GM13976 (cell line): ENCODE measurements at regions not wholly inside any gene's neighbourhood (a gene's known extent, or its start where the extent isn't known, plus 50 kb on each side); places are given as distances from the start of the nearest gene placed in this dataset.
"Not testable (repeated sequence)": the region's sequence is repeated elsewhere in the genome, so short reads cannot be mapped to it uniquely, and the experiment has no call there.

ENCODE experiments used
- DNase-seq: peaks from one replicate; pipeline ENCODE4 v3.0.0; 2012; ENCODE audit warnings: low spot score
- in situ Hi-C: fragments of 300-500 bp; cut with MboI; formaldehyde crosslinking; loops from one replicate; pipeline ENCODE4 v1.12.0; 2022; ENCODE audit warnings: low sequenced_read_pairs, mixed read lengths, inconsistent platforms; ENCODE audit not compliant: unreplicated experiment
- TF ChIP-seq, protein P1 (sequence below): IDR thresholded peaks from 2 replicates; pipeline ENCODE4 v1.5.1; 2012; ENCODE audit warnings: borderline replicate concordance, mild to moderate bottlenecking; ENCODE audit not compliant: insufficient read depth; ENCODE audit errors: extremely low read depth, missing control alignments, control extremely low read depth

DNA sequence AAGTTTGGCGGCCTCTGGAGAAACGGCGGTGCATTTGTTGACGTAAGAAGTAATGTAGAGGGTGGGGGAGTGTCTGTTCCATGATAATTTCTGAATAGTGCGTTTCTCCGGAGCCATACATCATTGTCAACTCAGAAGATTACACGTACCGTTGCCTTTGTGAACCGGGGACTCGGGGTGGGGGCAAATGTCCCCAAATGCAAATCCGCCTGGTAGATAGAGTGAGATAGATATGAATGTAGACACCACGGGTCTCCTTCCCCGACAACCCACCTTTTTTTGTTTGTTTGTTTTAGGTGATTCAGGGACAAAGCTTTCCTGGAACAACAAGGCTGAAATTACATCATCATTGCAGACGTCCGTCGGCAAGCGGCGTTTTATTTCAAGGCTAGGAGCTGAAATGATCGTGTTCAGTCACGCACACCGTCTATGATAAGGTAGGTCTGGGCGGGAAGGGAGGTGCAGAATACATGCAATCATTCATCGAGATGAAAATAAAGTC lies 96.0 kb upstream of the PPP2R3B start:
- in situ Hi-C loops = no loop called here
- TF ChIP-seq, protein P1, sequence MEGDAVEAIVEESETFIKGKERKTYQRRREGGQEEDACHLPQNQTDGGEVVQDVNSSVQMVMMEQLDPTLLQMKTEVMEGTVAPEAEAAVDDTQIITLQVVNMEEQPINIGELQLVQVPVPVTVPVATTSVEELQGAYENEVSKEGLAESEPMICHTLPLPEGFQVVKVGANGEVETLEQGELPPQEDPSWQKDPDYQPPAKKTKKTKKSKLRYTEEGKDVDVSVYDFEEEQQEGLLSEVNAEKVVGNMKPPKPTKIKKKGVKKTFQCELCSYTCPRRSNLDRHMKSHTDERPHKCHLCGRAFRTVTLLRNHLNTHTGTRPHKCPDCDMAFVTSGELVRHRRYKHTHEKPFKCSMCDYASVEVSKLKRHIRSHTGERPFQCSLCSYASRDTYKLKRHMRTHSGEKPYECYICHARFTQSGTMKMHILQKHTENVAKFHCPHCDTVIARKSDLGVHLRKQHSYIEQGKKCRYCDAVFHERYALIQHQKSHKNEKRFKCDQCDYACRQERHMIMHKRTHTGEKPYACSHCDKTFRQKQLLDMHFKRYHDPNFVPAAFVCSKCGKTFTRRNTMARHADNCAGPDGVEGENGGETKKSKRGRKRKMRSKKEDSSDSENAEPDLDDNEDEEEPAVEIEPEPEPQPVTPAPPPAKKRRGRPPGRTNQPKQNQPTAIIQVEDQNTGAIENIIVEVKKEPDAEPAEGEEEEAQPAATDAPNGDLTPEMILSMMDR = no peak
- DNase-seq = no peak

DNA sequence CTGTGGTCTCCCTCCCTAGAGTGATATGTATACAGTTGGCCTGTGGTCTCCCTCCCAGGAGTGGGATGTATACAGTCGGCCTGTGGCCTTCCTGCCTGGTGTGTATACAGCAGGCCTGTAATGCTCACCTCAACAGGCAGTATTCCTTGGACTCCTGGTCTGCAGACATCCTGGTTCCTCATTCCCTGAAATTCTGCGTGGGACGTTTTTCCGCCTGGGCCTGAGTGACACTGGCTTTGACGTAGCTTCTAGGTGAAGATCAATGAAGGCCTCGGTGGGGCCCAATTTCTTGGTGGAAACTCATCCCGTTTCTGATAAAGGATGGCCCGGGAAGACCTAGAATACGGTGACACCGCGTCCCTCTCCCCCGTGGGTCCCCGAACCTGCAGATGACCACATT lies 98.7 kb upstream of the PPP2R3B start:
- no peak for DNase-seq
- TF ChIP-seq, protein P1 = no peak
- in situ Hi-C loops = no loop called here

DNA sequence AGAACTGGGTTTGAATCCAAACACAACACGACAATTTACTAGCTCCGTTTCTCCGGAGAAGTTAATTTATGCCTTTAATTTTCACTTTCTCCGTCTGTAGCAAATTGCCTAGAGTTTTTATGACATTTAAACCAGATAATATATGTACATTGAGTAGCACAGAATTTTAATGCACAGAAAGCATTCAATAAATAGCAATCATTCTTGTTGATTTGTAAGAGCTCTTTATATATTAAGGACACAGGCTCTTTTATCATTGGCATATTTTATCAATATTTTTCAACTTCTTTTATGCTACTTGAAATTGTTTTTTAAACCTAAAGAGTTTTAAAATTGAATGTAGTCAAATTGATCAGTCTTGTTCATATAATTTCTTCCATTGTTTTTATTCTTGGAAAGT lies 99.6 kb upstream of the PPP2R3B start:
- no peak for DNase-seq
- TF ChIP-seq, protein P1 = no peak
- in situ Hi-C loops = no loop called here

DNA sequence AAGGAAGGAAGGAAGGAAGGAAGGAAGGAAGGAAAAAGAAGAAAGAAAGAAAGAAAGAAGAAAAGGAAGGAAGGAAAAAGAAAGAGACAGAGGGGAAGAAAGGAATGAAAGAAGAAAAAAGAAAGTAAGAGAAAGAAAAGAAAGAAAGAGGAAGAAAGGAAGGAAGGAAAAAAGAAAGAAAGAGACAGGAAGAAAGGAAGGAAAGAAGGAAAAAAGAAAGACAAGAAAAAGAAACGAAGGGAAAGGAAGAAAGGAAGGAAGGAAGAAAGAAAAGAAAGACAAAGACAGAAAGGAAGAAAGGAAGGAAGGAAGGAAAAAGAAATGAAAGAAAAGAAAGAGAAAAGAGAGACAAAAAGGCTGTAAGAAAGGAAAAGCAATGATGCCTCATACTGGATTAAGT lies 101.1 kb upstream of the PPP2R3B start:
- DNase-seq = no peak
- in situ Hi-C loops = no loop called here
- TF ChIP-seq, protein P1 = no peak

DNA sequence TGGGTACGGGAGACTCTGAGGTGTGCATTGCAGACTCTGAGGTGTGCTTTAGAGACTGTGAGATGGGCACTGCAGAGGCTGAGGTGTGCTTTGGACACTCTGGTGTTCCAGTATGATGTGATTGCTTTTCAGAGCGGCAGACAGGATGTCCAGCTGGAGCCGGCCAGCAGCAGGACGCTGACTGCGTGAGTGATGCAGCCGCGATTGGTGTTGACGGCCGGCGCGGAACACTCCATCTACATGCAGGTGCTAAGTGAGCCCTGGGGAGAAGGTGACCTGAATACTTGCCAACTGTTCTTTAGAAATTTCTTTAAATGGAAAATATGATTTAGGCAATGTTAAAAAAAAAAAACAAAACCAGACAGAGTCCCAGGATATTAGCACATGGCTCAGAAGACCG lies 103.1 kb upstream of the PPP2R3B start:
- in situ Hi-C loops = no loop called here
- TF ChIP-seq, protein P1 = no peak
- DNase-seq = no peak

DNA sequence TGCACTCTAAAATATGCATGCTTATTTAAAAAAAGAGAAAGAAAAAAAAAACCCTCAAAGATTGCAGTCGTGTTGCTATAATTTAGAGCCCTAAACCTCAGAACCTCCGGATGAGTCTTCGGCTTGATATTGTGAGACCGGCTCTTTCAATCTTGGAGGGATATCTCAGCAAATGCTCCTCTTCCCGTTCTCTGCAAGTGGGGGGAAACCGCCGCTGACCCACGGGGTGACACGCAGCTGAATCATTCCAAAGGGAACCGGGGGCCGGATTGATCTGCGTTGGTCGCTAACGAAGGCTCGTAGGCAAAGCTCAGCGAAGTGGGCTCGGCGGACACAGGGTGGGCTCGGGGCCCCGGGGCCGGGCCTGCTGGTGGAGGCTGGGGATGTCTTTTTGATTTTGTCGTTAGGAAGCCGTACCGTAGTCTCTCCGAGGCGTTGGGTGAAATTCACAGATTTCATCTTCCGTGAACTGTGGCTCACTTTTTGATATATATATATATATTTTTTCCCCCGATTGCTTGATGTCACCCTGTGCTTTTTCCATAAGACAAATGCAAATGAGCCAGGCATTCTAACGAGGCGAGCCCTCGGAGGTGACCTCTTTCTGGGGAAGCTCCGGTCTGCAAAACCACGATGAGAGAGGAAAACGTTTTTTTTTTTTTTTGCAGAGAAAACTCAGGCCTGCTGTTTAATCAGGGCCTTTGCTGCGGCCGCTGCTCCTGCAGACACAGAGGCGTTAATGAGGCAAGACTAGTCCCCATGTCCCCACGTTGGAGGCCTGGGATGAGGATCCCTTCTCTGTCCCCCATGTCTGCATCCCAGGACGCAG lies 110.7 kb upstream of the PPP2R3B start:
- TF ChIP-seq, protein P1 = no peak
- in situ Hi-C loops = no loop called here
- no peak for DNase-seq

DNA sequence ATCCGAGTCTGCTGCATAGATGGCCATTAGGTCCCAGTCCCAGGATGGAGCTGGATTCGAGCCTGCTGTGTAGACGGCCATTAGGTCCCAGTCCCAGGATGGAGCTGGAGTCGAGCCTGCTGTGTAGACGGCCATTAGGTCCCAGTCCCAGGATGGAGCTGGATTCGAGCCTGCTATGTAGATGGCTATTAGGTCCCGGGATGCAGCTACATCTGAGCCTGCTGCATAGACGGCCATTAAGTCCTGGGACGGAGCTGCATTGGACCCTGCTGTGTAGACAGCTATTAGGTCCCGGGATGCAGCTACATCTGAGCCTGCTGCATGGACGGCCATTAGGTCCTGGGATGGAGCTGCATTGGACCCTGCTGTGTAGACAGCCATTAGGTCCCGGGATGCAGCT lies 112.2 kb upstream of the PPP2R3B start:
- DNase-seq, in situ Hi-C loops: not testable (repeated sequence)
